ENCODE measurements at regions not wholly inside any gene's neighbourhood (a gene's known extent, or its start where the extent isn't known, plus 50 kb on each side); places are given as distances from the start of the nearest gene placed in this dataset.

DNA sequence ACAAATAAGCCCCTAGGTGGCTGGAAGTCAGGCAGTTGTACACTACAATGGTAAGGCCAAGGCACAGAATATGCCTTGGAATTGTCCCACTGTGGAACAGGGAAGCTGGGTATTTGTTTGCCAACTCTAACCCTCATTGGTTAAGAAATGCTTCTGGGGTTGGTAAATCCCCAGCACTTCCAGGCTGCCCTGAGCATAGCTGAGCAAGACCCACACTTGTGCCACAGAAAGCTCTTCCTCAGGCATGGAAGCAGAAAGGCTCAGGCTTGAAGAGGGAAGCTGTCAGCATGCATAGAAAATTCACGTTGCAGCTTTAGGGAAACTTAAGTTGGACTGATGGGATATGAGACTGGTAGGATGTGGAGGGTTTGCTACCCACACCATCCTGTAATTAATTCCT, 86.9 kb upstream of the PLCL2 start:
- H3K36me3 ChIP-seq (ENCODE audit: insufficient read depth, low read depth, low read length): no peaks in the 10 kb centered on the region
- no peaks in the 10 kb centered on the region for H3K27me3 ChIP-seq (ENCODE audit: insufficient read depth, low read length)
- H3K9me3 ChIP-seq (ENCODE audit: insufficient read depth, low read depth, low read length): peaks cover 3% of the 10 kb centered on the region; the same call in 1 of the 2 replicates
- no peak overlapping the region for H3K4me3 ChIP-seq (ENCODE audit: low read length)
- H3K4me1 ChIP-seq (ENCODE audit: insufficient read depth, low read length): peaks cover 12% of the 10 kb centered on the region; the same call in 1 of the 2 replicates
- no peak overlapping the region for H3K27ac ChIP-seq (ENCODE audit: low read length)
- no peak overlapping the region for H3K9ac ChIP-seq (ENCODE audit: low read depth, low read length)

DNA sequence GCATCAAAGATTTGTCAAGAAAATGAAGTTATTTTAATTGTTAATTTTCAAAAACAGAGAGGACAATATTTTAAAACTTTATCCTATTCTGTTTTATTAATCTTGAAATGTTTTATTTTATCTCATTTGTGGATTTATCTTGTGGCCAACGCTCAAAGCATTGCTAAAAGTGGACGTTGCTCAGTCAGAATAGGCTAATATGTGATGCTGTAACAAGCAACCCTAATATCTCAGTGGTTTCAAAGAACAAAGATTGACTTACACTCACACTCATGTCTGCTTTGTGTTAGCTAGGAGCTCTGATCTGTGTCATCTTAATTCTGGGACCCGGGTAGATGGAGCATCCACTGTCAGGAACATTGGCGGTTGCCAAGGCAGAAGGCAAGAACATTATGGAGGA, 86.0 kb upstream of the PLCL2 start:
- Histone ChIP-seq H3K36me3 (ENCODE audit: insufficient read depth, low read depth, low read length) (no peaks in the 10 kb centered on the region), H3K9ac (ENCODE audit: low read depth, low read length) (no peak overlapping the region), H3K27ac (ENCODE audit: low read length) (no peak overlapping the region), H3K9me3 (ENCODE audit: insufficient read depth, low read depth, low read length) (peaks cover 3% of the 10 kb centered on the region; the same call in 1 of the 2 replicates), H3K4me3 (ENCODE audit: low read length) (no peak overlapping the region), H3K4me1 (ENCODE audit: insufficient read depth, low read length) (peaks cover 3% of the 10 kb centered on the region; the same call in 1 of the 2 replicates), H3K27me3 (ENCODE audit: insufficient read depth, low read length) (no peaks in the 10 kb centered on the region)

DNA sequence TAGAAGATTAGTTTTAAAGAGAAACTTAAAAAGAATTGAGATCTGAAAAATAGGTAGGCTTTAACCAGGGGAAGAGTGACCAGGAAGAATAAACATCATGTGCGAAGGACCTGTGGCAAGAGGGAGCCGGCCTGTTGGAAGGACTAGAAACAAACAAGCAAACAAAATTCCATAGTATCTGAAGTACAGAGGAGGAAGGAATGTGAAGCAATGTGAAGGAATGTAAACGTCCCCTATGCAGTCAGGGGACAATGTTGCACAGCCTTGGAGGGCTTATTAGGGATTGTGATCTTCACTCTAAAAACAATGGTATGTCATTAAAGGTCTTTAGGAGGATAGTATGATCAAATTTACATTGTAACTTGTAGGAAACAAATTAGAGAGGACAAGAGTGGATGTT, 84.4 kb upstream of the PLCL2 start:
- Histone ChIP-seq H3K27ac (ENCODE audit: low read length) (no peak overlapping the region), H3K9me3 (ENCODE audit: insufficient read depth, low read depth, low read length) (peaks cover 3% of the 10 kb centered on the region; the same call in 1 of the 2 replicates), H3K4me3 (ENCODE audit: low read length) (no peak overlapping the region), H3K36me3 (ENCODE audit: insufficient read depth, low read depth, low read length) (no peaks in the 10 kb centered on the region), H3K27me3 (ENCODE audit: insufficient read depth, low read length) (no peaks in the 10 kb centered on the region), H3K4me1 (ENCODE audit: insufficient read depth, low read length) (no peaks in the 10 kb centered on the region), H3K9ac (ENCODE audit: low read depth, low read length) (no peak overlapping the region)

DNA sequence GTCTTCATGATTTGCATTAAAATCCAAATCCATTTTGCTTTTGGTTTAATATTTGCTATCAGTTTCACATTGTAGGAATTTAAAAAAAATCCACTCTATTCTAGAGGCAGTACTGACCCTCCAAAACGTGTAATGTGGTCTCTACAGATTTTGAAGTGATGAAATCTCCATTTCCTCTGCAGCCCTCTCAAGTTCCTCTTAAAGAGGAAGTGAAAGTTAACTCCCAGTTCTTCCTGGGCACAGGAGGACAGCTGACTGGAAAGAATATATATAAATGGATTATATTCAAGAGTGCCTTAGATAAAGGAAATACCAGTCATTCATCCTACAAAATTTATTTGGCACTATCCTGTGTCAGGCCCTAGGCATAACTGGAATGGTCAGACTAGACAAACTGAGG, 83.5 kb upstream of the PLCL2 start:
- H3K27ac ChIP-seq (ENCODE audit: low read length): no peak overlapping the region
- no peaks in the 10 kb centered on the region for H3K27me3 ChIP-seq (ENCODE audit: insufficient read depth, low read length)
- H3K9ac ChIP-seq (ENCODE audit: low read depth, low read length): no peak overlapping the region
- no peaks in the 10 kb centered on the region for H3K36me3 ChIP-seq (ENCODE audit: insufficient read depth, low read depth, low read length)
- peaks cover 3% of the 10 kb centered on the region; the same call in 1 of the 2 replicates for H3K9me3 ChIP-seq (ENCODE audit: insufficient read depth, low read depth, low read length)
- H3K4me1 ChIP-seq (ENCODE audit: insufficient read depth, low read length): no peaks in the 10 kb centered on the region
- no peak overlapping the region for H3K4me3 ChIP-seq (ENCODE audit: low read length)

DNA sequence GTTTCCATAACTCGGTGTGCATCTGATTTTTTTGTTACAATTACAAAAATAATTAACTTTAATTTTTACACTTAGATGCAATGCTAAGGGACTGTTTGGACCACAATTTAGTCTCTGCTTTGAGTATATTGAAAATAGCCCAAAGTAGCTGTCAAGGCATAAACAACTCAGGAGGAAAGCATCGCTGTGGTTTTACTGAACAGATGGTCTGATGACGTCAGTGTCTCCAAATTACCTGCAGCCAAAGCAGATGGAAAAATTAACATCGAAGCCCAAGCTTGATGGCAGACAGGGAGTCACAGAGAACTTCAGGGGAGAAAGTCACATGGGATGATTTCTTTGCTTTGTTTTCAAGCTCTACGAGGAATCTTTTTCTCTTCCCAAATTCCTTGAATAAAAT, 83.1 kb upstream of the PLCL2 start:
- Histone ChIP-seq H3K27ac (ENCODE audit: low read length) (no peak overlapping the region), H3K4me1 (ENCODE audit: insufficient read depth, low read length) (no peaks in the 10 kb centered on the region), H3K36me3 (ENCODE audit: insufficient read depth, low read depth, low read length) (no peaks in the 10 kb centered on the region), H3K9me3 (ENCODE audit: insufficient read depth, low read depth, low read length) (peaks cover 3% of the 10 kb centered on the region; the same call in 1 of the 2 replicates), H3K27me3 (ENCODE audit: insufficient read depth, low read length) (no peaks in the 10 kb centered on the region), H3K4me3 (ENCODE audit: low read length) (no peak overlapping the region), H3K9ac (ENCODE audit: low read depth, low read length) (no peak overlapping the region)

DNA sequence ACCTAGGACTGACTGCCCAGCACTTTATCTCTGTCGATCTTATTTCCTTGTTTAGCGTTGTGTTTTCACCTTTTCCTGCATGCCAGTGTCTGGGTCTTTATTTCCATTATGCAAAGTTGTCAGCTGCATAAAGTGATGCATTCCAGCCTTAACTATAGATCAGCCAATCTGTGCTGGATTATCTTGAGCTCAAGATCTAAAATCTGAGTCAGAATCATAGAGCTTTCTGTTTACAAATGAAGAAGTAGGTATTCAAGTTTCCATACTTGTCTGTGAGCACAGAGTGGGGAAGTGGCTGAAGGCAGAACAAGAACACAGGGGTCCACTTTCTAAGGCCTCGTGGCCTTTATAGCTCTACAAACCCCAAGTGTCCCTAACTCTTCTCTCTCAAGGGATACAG, 82.4 kb upstream of the PLCL2 start:
- Histone ChIP-seq H3K27ac (ENCODE audit: low read length) (no peak overlapping the region), H3K4me1 (ENCODE audit: insufficient read depth, low read length) (no peaks in the 10 kb centered on the region), H3K9me3 (ENCODE audit: insufficient read depth, low read depth, low read length) (peaks cover 3% of the 10 kb centered on the region; the same call in 1 of the 2 replicates), H3K9ac (ENCODE audit: low read depth, low read length) (no peak overlapping the region), H3K36me3 (ENCODE audit: insufficient read depth, low read depth, low read length) (no peaks in the 10 kb centered on the region), H3K4me3 (ENCODE audit: low read length) (no peak overlapping the region), H3K27me3 (ENCODE audit: insufficient read depth, low read length) (no peaks in the 10 kb centered on the region)

DNA sequence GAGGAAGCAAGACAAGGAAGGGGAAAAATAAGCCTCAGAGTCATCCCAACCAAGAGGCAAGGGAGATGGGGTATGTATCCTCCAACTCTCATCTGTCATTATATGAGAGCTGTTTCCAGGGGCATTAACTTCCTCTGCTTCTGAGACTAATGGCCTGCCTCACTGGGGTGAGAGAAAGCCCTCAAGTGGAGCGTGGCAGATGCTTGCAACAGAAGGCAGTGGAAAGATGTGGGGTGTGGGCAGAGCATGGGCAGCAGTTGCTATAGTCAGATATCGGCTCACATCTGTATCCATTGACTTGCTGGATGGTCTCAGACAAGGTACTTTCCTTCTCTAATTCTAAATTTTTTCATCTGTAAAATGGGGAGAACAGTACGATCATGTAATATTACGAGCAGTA, 81.7 kb upstream of the PLCL2 start:
- H3K4me1 ChIP-seq (ENCODE audit: insufficient read depth, low read length): no peaks in the 10 kb centered on the region
- H3K9me3 ChIP-seq (ENCODE audit: insufficient read depth, low read depth, low read length): peaks cover 3% of the 10 kb centered on the region; the same call in 1 of the 2 replicates
- H3K36me3 ChIP-seq (ENCODE audit: insufficient read depth, low read depth, low read length): no peaks in the 10 kb centered on the region
- no peaks in the 10 kb centered on the region for H3K27me3 ChIP-seq (ENCODE audit: insufficient read depth, low read length)
- H3K27ac ChIP-seq (ENCODE audit: low read length): no peak overlapping the region
- H3K4me3 ChIP-seq (ENCODE audit: low read length): no peak overlapping the region
- H3K9ac ChIP-seq (ENCODE audit: low read depth, low read length): no peak overlapping the region

DNA sequence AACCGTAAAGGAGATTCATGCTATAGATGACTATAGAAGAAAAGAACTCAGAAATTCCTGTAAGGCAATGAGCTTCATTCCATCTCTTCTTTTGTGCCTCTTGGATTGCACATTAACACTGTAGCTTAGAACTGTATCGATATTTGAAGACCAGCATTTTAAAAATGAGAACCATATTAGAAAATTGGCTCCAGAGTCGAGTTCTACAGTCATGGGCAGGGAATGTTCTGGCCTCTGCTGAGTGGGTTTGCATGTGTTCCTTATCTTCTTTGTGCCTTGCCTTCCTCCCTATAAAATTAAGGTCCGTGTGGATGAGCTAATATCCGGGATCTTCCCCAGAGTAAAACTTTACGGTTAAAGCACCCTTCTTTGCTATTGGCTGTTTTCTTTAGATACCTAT, 77.4 kb upstream of the PLCL2 start:
- H3K4me3 ChIP-seq (ENCODE audit: low read length): no peak overlapping the region
- H3K27ac ChIP-seq (ENCODE audit: low read length): no peak overlapping the region
- H3K9ac ChIP-seq (ENCODE audit: low read depth, low read length): no peak overlapping the region
- no peaks in the 10 kb centered on the region for H3K9me3 ChIP-seq (ENCODE audit: insufficient read depth, low read depth, low read length)
- H3K27me3 ChIP-seq (ENCODE audit: insufficient read depth, low read length): no peaks in the 10 kb centered on the region
- H3K4me1 ChIP-seq (ENCODE audit: insufficient read depth, low read length): peaks cover 27% of the 10 kb centered on the region
- H3K36me3 ChIP-seq (ENCODE audit: insufficient read depth, low read depth, low read length): no peaks in the 10 kb centered on the region

DNA sequence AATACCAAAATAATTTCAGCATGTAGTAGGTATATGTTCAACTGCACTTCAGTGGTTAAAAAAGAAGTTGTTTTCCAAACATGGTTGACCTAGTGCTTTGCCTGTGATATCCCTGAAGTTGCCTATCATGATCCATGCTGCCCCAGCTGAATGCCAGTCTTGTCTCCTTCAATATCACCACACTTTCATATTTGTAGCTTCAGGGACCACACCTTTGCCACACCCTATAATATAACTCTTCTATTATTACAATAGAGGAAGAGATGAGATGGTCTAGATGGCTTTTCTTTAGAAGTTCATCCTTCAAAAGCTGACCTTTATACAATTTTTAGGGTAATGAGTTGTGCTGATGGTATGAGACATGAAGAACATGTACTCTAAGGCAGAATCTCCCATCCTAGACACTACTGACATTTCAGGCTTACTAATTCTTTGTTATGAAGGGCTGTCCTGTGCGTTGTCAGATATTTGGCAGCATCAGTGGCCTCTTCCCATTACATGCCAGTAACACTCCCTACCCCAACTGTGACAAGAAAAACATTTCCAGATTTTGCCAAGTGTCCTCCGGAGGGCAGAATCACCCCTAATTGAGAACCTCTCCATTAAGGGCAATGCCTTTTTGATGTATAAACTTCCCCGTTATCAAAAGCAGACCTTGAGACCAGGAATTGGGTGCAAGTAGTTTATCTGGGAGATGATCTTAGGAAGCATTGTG, 76.2 kb upstream of the PLCL2 start:
- H3K4me1 ChIP-seq (ENCODE audit: insufficient read depth, low read length): peaks cover 27% of the 10 kb centered on the region
- no peak overlapping the region for H3K9ac ChIP-seq (ENCODE audit: low read depth, low read length)
- no peak overlapping the region for H3K4me3 ChIP-seq (ENCODE audit: low read length)
- no peak overlapping the region for H3K27ac ChIP-seq (ENCODE audit: low read length)
- H3K27me3 ChIP-seq (ENCODE audit: insufficient read depth, low read length): no peaks in the 10 kb centered on the region
- no peaks in the 10 kb centered on the region for H3K36me3 ChIP-seq (ENCODE audit: insufficient read depth, low read depth, low read length)
- no peaks in the 10 kb centered on the region for H3K9me3 ChIP-seq (ENCODE audit: insufficient read depth, low read depth, low read length)

DNA sequence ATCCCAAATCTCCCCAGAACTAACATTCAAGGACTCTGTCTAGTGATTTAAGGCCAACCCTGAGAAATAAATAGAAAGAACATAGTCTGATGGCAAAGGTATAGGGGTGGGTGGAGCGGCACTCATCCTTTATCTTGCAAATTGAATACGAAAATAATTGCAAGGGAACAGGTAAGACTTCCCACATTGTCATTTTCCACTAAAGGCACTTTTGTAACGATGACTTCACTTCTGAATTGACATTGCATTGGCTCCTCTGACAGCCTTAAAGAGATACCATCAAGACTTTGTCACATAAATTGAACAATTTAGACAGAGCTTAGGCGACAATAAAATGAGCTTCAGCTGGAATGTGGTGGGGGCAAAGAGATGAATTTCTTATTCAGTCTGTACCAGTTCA, 75.3 kb upstream of the PLCL2 start:
- Histone ChIP-seq H3K4me3 (ENCODE audit: low read length) (no peak overlapping the region), H3K4me1 (ENCODE audit: insufficient read depth, low read length) (peaks cover 27% of the 10 kb centered on the region), H3K9ac (ENCODE audit: low read depth, low read length) (no peak overlapping the region), H3K27me3 (ENCODE audit: insufficient read depth, low read length) (no peaks in the 10 kb centered on the region), H3K36me3 (ENCODE audit: insufficient read depth, low read depth, low read length) (no peaks in the 10 kb centered on the region), H3K9me3 (ENCODE audit: insufficient read depth, low read depth, low read length) (no peaks in the 10 kb centered on the region), H3K27ac (ENCODE audit: low read length) (no peak overlapping the region)

DNA sequence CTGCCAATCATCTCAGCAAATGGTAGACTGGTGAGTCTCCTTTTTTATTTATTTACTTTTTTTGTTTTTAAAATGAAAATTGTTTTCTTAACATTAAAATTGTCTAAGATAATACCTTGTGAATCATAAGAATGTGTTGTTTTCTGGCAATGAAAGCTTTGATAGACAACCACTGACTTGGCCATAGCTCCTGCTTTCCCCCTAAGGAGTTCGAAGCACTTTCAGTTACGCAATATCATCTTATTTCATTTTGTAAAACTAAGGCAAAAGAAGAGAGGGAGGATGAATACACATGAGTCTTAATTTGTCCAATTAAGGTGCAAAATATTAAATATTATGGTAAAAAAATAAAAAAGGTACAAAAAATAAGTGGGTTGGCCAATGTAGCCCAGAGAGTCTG, 74.8 kb upstream of the PLCL2 start:
- H3K4me3 ChIP-seq (ENCODE audit: low read length): no peak overlapping the region
- no peak overlapping the region for H3K27ac ChIP-seq (ENCODE audit: low read length)
- no peaks in the 10 kb centered on the region for H3K9me3 ChIP-seq (ENCODE audit: insufficient read depth, low read depth, low read length)
- H3K4me1 ChIP-seq (ENCODE audit: insufficient read depth, low read length): peaks cover 27% of the 10 kb centered on the region
- no peaks in the 10 kb centered on the region for H3K36me3 ChIP-seq (ENCODE audit: insufficient read depth, low read depth, low read length)
- H3K27me3 ChIP-seq (ENCODE audit: insufficient read depth, low read length): no peaks in the 10 kb centered on the region
- no peak overlapping the region for H3K9ac ChIP-seq (ENCODE audit: low read depth, low read length)

DNA sequence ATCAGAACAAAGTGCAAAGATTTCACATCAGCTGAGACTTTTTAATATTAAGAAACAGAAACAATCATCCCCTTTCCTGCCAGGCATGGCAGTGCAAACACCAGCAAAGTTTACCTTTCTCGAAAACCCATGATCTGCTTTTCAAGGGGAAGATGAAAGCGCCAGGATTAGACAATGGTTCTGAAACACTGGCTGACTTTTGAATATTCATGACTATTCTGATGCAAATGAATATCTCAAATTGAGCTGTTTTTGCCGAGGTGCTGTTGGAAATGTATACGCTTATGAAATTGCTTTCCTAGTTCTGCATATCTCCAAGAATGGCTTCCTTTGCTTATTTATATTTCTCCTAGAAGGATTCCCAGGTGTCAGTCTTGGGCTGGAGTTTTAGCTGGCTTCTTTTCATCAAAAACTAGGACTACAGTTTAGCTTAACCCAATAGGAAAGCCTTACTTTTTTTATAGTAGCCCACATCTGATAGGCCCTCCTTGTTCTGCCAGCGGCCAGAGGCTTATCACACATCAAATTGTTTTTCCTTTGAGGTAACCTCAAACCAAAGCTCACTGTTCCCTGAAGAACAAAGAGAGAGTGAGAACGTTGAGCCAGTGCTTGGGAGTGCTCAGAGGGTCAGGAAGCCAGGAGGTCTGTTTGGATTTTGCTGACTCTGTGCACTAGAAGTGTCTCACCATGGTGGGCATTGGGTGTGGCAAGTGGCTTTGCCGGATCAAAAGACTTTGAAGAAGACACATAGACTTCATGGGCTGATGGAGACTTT, 74.0 kb upstream of the PLCL2 start:
- Histone ChIP-seq H3K4me1 (ENCODE audit: insufficient read depth, low read length) (peaks cover 27% of the 10 kb centered on the region), H3K27me3 (ENCODE audit: insufficient read depth, low read length) (no peaks in the 10 kb centered on the region), H3K9ac (ENCODE audit: low read depth, low read length) (peak overlapping the region; percentile 38; the same call in 1 of the 2 replicates), H3K4me3 (ENCODE audit: low read length) (peak overlapping the region; percentile 27; the same call in 1 of the 2 replicates), H3K36me3 (ENCODE audit: insufficient read depth, low read depth, low read length) (no peaks in the 10 kb centered on the region), H3K27ac (ENCODE audit: low read length) (no peak overlapping the region), H3K9me3 (ENCODE audit: insufficient read depth, low read depth, low read length) (no peaks in the 10 kb centered on the region)

Measured in iPS-20b (cell line).